Thyroid gland (tissue), 4 donors: ENCODE measurements at regions not wholly inside any gene's neighbourhood (a gene's known extent, or its start where the extent isn't known, plus 50 kb on each side); places are given as distances from the start of the nearest gene placed in this dataset.

Source experiments
- DNase-seq, 2 donors: peaks; one replicate each; pipeline ENCODE4 v3.0.0-alpha.2; 2019
- H3K27ac ChIP-seq, 3 donors: fragments of 200-600 bp; sonication (generic); 1 replicate in 2 of 3; 2 replicates in 1 of 3; pipeline ENCODE4 v1.5.1; 2016 to 2019; ENCODE audit warnings: mild to moderate bottlenecking in 1 of 3, moderate library complexity in 1 of 3
- H3K27me3 ChIP-seq: fragments of 200-600 bp; sonication (generic); one replicate; pipeline ENCODE4 v1.5.1; 2019
- H3K36me3 ChIP-seq, 2 donors: fragments of 200-600 bp; sonication (generic); one replicate each; pipeline ENCODE4 v1.5.1; 2016 to 2019
- H3K4me1 ChIP-seq, 2 donors: fragments of 200-600 bp; sonication (generic); one replicate each; pipeline ENCODE4 v1.5.1; 2017 to 2019
- H3K4me3 ChIP-seq, 3 donors: fragments of 200-600 bp; sonication (generic); replicated peaks in 1 of 3; 1 replicate in 2 of 3; 2 replicates in 1 of 3; pipeline ENCODE4 v1.5.1; 2016; ENCODE audit warnings: mild to moderate bottlenecking in 1 of 3
- H3K9me3 ChIP-seq: fragments of 200-600 bp; sonication (generic); one replicate; pipeline ENCODE4 v1.5.1; 2017
- POLR2A ChIP-seq, 2 donors: fragments of 450-650 bp; IDR thresholded peaks; one replicate each; pipeline ENCODE4 v1.6.1; 2017; ENCODE audit warnings: antibody characterized with exemption in 2 of 2, mild to moderate bottlenecking in 2 of 2, moderate library complexity in 1 of 2
- WGBS, 2 donors: methylation state at CpG; one replicate each; pipeline ENCODE4 v1.1.5; 2017; 5-methylcytosine and 5-hydroxymethylcytosine counted together
- intact Hi-C: fragments of 100-400 bp; cut with DNase I; formaldehyde crosslinking; loops from one replicate; pipeline ENCODE4 v1.15.1; 2023
- TF ChIP-seq, protein P1 (sequence below), 6 experiments: fragments of 200-600 bp in 3 of 6; fragments of 450-650 bp in 3 of 6; sonication (generic) in 3 of 6; IDR thresholded peaks; one replicate each; pipeline ENCODE4 v1.5.1; 2016 to 2019; ENCODE audit warnings: antibody characterized with exemption in 6 of 6, mild to moderate bottlenecking in 2 of 6, inconsistent platforms in 1 of 6, moderate library complexity in 1 of 6

DNA sequence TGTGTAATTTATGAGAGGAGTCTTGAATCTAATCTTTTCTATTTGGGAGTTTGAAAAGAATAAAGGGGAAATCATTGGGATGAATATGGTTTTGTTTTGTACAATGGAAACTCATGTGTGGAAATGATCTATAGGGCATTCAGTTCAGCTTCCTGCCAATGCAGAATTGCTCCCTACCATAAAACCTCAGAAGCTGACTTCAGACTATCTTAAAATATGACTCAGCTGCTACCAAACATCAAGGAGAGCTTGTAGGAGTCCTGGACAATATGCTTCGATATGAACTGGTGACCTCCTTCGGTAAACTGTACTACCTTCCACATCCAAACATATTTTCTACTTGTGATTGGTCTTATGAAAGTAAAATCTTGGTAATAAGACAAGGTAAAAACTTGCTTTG, 160.6 kb downstream of the CAPZA3 start:
- DNase-seq = no peak
- Histone ChIP-seq H3K27me3 (no peaks in the 10 kb centered on the region), H3K4me1 (no peaks in the 10 kb centered on the region), H3K9me3 (no peaks in the 10 kb centered on the region), H3K4me3 (no peak overlapping the region), H3K27ac (no peak overlapping the region), H3K36me3 (no peaks in the 10 kb centered on the region)
- WGBS, 2 donors = 97 to 98% methylated on average over 2 of the region's 2 CpGs
- intact Hi-C loops = no loop called here
- TF ChIP-seq, protein P1, sequence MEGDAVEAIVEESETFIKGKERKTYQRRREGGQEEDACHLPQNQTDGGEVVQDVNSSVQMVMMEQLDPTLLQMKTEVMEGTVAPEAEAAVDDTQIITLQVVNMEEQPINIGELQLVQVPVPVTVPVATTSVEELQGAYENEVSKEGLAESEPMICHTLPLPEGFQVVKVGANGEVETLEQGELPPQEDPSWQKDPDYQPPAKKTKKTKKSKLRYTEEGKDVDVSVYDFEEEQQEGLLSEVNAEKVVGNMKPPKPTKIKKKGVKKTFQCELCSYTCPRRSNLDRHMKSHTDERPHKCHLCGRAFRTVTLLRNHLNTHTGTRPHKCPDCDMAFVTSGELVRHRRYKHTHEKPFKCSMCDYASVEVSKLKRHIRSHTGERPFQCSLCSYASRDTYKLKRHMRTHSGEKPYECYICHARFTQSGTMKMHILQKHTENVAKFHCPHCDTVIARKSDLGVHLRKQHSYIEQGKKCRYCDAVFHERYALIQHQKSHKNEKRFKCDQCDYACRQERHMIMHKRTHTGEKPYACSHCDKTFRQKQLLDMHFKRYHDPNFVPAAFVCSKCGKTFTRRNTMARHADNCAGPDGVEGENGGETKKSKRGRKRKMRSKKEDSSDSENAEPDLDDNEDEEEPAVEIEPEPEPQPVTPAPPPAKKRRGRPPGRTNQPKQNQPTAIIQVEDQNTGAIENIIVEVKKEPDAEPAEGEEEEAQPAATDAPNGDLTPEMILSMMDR (IDR thresholded peaks at IDR 0.05) = no peak
- TF ChIP-seq POLR2A (IDR thresholded peaks at IDR 0.05) = no peak

DNA sequence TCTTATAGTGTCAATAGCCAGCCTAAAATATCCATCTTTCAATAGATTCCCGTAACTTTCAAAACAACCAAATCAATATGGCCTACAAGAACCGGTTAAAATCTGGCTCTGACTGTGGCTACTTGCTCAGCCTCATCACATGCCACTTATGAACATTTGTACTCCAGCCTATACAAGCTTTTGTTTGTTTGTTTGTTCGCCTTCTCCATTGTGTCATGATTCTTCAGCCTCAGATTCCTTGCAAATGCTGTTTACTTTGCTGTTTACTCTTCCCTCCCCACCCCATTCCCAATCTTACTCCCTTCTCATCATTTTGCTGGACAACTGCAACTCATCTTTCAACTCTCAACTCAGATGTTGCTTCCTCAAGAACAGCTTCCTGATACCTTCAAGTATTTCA, 161.2 kb downstream of the CAPZA3 start:
- no peak overlapping the region for H3K27ac ChIP-seq
- H3K27me3 ChIP-seq = no peaks in the 10 kb centered on the region
- intact Hi-C loops = no loop called here
- H3K4me1 ChIP-seq = no peaks in the 10 kb centered on the region
- no peaks in the 10 kb centered on the region for H3K9me3 ChIP-seq
- no peaks in the 10 kb centered on the region for H3K36me3 ChIP-seq
- 93 to 94% methylated on average over 3 of the region's 3 CpGs for WGBS, 2 donors
- TF ChIP-seq, protein P1 (IDR thresholded peaks at IDR 0.05) = no peak
- no peak for TF ChIP-seq POLR2A (IDR thresholded peaks at IDR 0.05)
- DNase-seq = no peak
- H3K4me3 ChIP-seq = no peak overlapping the region

DNA sequence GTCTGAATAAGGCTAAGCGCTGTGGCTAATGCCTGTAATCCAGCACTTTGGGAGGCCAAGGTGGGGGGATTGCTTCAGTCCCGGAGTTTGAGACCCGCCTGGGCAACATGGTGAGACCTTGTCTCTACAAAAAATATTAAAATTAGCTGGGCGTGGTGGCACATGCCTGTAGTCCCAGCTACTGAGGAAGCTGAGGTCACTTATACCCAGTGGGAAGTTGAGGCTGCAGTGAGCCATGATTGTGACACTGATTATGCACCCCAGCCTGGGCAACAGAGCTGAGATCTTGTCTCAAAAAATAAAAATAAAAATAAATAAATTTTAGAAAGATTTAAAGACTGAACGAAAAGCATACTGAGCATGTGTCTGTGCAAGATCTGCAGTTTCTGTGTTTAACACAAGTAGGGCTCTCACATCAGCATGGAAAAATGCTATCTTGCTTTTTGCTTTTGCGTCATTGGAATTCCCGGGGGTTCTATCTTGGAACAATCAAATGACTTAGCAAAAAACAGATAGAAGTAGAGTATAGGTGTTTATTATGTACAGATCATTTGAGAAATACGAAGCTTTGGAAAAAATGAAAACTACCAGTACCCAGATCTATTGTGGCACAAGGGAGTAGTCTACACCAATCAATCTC, 161.9 kb downstream of the CAPZA3 start:
- Histone ChIP-seq H3K36me3 (no peaks in the 10 kb centered on the region), H3K27me3 (no peaks in the 10 kb centered on the region), H3K9me3 (no peaks in the 10 kb centered on the region), H3K27ac (no peak overlapping the region), H3K4me3 (no peak overlapping the region), H3K4me1 (no peaks in the 10 kb centered on the region)
- TF ChIP-seq POLR2A (IDR thresholded peaks at IDR 0.05) = no peak
- 90 to 91% methylated on average over 8 of the region's 8 CpGs for WGBS, 2 donors
- intact Hi-C loops = no loop called here
- DNase-seq = no peak

DNA sequence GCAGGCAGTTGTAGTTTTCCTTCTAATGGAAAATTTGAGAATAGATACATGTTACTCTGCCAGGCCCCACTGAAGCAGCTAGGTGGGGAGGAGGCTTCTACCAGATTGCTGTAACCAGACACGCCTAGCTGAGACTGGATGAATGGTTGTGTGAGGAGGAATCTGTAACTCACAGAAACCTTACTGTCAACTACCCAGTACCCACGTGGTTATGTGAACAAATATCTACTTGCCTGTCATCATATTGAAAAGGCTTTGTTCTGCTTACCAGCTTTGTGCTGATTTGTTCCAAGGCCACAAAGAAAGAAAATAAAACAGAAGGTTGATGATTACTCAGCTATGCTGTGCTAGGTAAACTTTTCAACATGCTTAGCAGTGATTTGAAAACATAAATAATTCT, 167.2 kb downstream of the CAPZA3 start:
- Histone ChIP-seq H3K9me3 (no peaks in the 10 kb centered on the region), H3K27ac (no peak overlapping the region), H3K4me3 (no peak overlapping the region), H3K36me3 (no peaks in the 10 kb centered on the region), H3K4me1 (no peaks in the 10 kb centered on the region), H3K27me3 (no peaks in the 10 kb centered on the region)
- 74% methylated on average over 2 of the region's 2 CpGs for WGBS, 2 donors
- TF ChIP-seq, protein P1 (IDR thresholded peaks at IDR 0.05) = no peak
- TF ChIP-seq POLR2A (IDR thresholded peaks at IDR 0.05) = no peak
- DNase-seq = no peak
- intact Hi-C loops = no loop called here

DNA sequence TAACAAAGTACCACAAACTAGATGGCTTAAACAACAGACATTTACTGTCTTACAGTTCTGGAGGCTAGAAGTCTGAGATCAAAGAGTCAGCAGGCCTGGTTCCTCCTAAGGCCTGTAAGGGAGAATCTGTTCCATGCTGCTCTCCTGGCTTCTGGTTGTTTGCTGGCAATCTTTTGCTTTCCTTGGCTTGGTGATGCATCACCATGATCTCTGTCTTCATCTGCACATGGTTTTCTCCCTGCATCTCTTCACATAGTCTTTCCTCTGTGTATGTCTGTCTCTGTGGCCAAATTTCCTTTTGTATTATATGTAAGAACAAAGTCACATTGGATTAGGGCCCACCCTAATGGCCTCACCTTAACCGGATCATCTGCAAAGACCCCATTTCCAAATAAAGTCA, 168.5 kb downstream of the CAPZA3 start:
- WGBS, 2 donors = 76 to 85% methylated on average over 1 of the region's 1 CpG
- no peak for DNase-seq
- intact Hi-C loops = no loop called here
- Histone ChIP-seq H3K27ac (no peak overlapping the region), H3K9me3 (no peaks in the 10 kb centered on the region), H3K4me1 (no peaks in the 10 kb centered on the region), H3K27me3 (no peaks in the 10 kb centered on the region), H3K4me3 (no peak overlapping the region), H3K36me3 (no peaks in the 10 kb centered on the region)
- no peak for TF ChIP-seq POLR2A (IDR thresholded peaks at IDR 0.05)
- TF ChIP-seq, protein P1 (IDR thresholded peaks at IDR 0.05) = no peak
